ENCODE measurements at regions not wholly inside any gene's neighbourhood (a gene's known extent, or its start where the extent isn't known, plus 50 kb on each side); places are given as distances from the start of the nearest gene placed in this dataset.

- 97 to 98% methylated on average over 6 of the region's 6 CpGs for WGBS, 2 donors
- Histone ChIP-seq H3K4me1 (peaks cover 0 to 39% (median 27%) of the 10 kb centered on the region in 4 donors), H3K36me3 (no peaks in the 10 kb centered on the region), H3K27me3 (no peaks in the 10 kb centered on the region), H3K9me3 (no peaks in the 10 kb centered on the region), H3K4me3 (no peak overlapping the region), H3K27ac (no peak overlapping the region)
- TF ChIP-seq EP300 (IDR thresholded peaks at IDR 0.05) (no peak), CTCF (IDR thresholded peaks at IDR 0.05) (no peak), POLR2A (IDR thresholded peaks at IDR 0.05) (no peak)
- no peak for DNase-seq (ENCODE audit: low spot score in 2 of 2)
These were observed 71.1 kb upstream of the UBL3 start for GRCh38 chr13:29921542-29921941.

GRCh38 chr13:29920025-29920643 lies 69.7 kb upstream of the UBL3 start:
- WGBS, 2 donors: 54 to 71% methylated on average over 5 of the region's 5 CpGs
- no peak for DNase-seq (ENCODE audit: low spot score in 2 of 2)
- no peak overlapping the region for H3K4me3 ChIP-seq
- H3K36me3 ChIP-seq: no peaks in the 10 kb centered on the region
- TF ChIP-seq EP300 (IDR thresholded peaks at IDR 0.05) (no peak), POLR2A (IDR thresholded peaks at IDR 0.05) (no peak), CTCF (IDR thresholded peaks at IDR 0.05) (no peak)
- H3K27me3 ChIP-seq: no peaks in the 10 kb centered on the region
- no peak overlapping the region for H3K27ac ChIP-seq
- H3K9me3 ChIP-seq: no peaks in the 10 kb centered on the region
- peaks cover 0 to 30% (median 22%) of the 10 kb centered on the region in 4 donors for H3K4me1 ChIP-seq

GRCh38 chr13:29918845-29919244 lies 68.4 kb upstream of the UBL3 start:
- H3K27ac ChIP-seq: no peak overlapping the region
- no peaks in the 10 kb centered on the region for H3K27me3 ChIP-seq
- no peaks in the 10 kb centered on the region for H3K9me3 ChIP-seq
- DNase-seq (ENCODE audit: low spot score in 2 of 2): no peak
- no peak overlapping the region for H3K4me3 ChIP-seq
- TF ChIP-seq CTCF (IDR thresholded peaks at IDR 0.05): no peak
- no peak for TF ChIP-seq EP300 (IDR thresholded peaks at IDR 0.05)
- no peak for TF ChIP-seq POLR2A (IDR thresholded peaks at IDR 0.05)
- H3K36me3 ChIP-seq: no peaks in the 10 kb centered on the region
- H3K4me1 ChIP-seq: peaks cover 0 to 17% (median 10%) of the 10 kb centered on the region in 4 donors
- WGBS, 2 donors: 68 to 78% methylated on average over 4 of the region's 4 CpGs

GRCh38 chr13:29917650-29918049 lies 67.2 kb upstream of the UBL3 start:
- Histone ChIP-seq H3K4me1 (peaks cover 0 to 5% (median 0%) of the 10 kb centered on the region in 4 donors), H3K27ac (no peak overlapping the region), H3K27me3 (no peaks in the 10 kb centered on the region), H3K4me3 (no peak overlapping the region), H3K36me3 (no peaks in the 10 kb centered on the region), H3K9me3 (no peaks in the 10 kb centered on the region)
- TF ChIP-seq EP300 (IDR thresholded peaks at IDR 0.05) (no peak), POLR2A (IDR thresholded peaks at IDR 0.05) (no peak), CTCF (IDR thresholded peaks at IDR 0.05) (no peak)
- 47 to 53% methylated on average over 3 of the region's 3 CpGs for WGBS, 2 donors
- no peak for DNase-seq (ENCODE audit: low spot score in 2 of 2)

GRCh38 chr13:29914581-29914980 lies 64.2 kb upstream of the UBL3 start:
- Histone ChIP-seq H3K9me3 (no peaks in the 10 kb centered on the region), H3K4me1 (no peaks in the 10 kb centered on the region), H3K27ac (no peak overlapping the region), H3K36me3 (no peaks in the 10 kb centered on the region), H3K27me3 (no peaks in the 10 kb centered on the region), H3K4me3 (no peak overlapping the region)
- DNase-seq (ENCODE audit: low spot score in 2 of 2): no peak
- 66 to 87% methylated on average over 3 of the region's 3 CpGs for WGBS, 2 donors
- no peak for TF ChIP-seq POLR2A (IDR thresholded peaks at IDR 0.05)
- TF ChIP-seq EP300 (IDR thresholded peaks at IDR 0.05): no peak
- no peak for TF ChIP-seq CTCF (IDR thresholded peaks at IDR 0.05)

All from tibial nerve (tissue), 4 donors.